H1 (cell line): ENCODE measurements at regions not wholly inside any gene's neighbourhood (a gene's known extent, or its start where the extent isn't known, plus 50 kb on each side); places are given as distances from the start of the nearest gene placed in this dataset.

ENCODE experiments used
- ASH2L ChIP-seq: fragments of 200-600, 300-600 bp; sonication (generic); IDR thresholded peaks from one replicate; pipeline ENCODE4 v1.7.1; 2017; ENCODE audit warnings: low read length
- CBX8 ChIP-seq: fragments of 300-800, 300-1000 bp; sonication (generic); IDR thresholded peaks from 2 replicates; pipeline ENCODE4 v1.7.1; 2016; ENCODE audit warnings: low read depth, low read length, borderline replicate concordance
- CHD7 ChIP-seq: fragments of 300-600 bp; sonication (generic); IDR thresholded peaks from 2 replicates; pipeline ENCODE4 v1.7.1; 2012; ENCODE audit warnings: low read length, moderate library complexity, mild to moderate bottlenecking, inconsistent platforms; ENCODE audit not compliant: insufficient replicate concordance
- E2F6 ChIP-seq: IDR thresholded peaks from 2 replicates; pipeline ENCODE4 v1.6.1; 2012; ENCODE audit warnings: inconsistent platforms
- GABPA ChIP-seq: IDR thresholded peaks from 2 replicates; pipeline ENCODE4 v1.6.1; 2011; ENCODE audit warnings: mild to moderate bottlenecking, low read length, moderate library complexity, borderline replicate concordance; ENCODE audit not compliant: insufficient read depth
- HDAC2 ChIP-seq, 2 experiments: fragments of 300-600 bp in 1 of 2; sonication (generic) in 1 of 2; IDR thresholded peaks; 2 replicates each; pipeline ENCODE4 v1.6.1; 2011 to 2012; ENCODE audit warnings: low read depth in 2 of 2, low read length in 2 of 2, mild to moderate bottlenecking in 2 of 2, moderate library complexity in 2 of 2, borderline replicate concordance in 1 of 2, inconsistent platforms in 1 of 2
- JUN ChIP-seq: IDR thresholded peaks from 2 replicates; pipeline ENCODE4 v1.6.1; 2011; ENCODE audit warnings: low read depth, mild to moderate bottlenecking, improper control_type of control experiment, low read length
- POLR2AphosphoS5 ChIP-seq: IDR thresholded peaks from 2 replicates; pipeline ENCODE4 v1.6.1; 2011; ENCODE audit warnings: low read depth, low read length
- SP1 ChIP-seq: IDR thresholded peaks from 2 replicates; pipeline ENCODE4 v1.6.1; 2011; ENCODE audit warnings: low read depth, low read length
- TAF7 ChIP-seq: optimal IDR thresholded peaks from 2 replicates; pipeline ENCODE3; 2011; ENCODE audit warnings: low read depth, mild to moderate bottlenecking, inconsistent platforms, low read length, moderate library complexity, borderline replicate concordance
- TCF12 ChIP-seq: IDR thresholded peaks from 2 replicates; pipeline ENCODE4 v1.6.1; 2011; ENCODE audit warnings: low read depth, mild to moderate bottlenecking, low read length
- YY1 ChIP-seq: IDR thresholded peaks from 2 replicates; pipeline ENCODE4 v1.6.1; 2011; ENCODE audit warnings: low read depth, mild to moderate bottlenecking, low read length

GRCh38 chr3:162641907-162642306 lies 1145.3 kb downstream of the OTOL1 start (continued):
- no peak for TF ChIP-seq CHD7
- no peak for TF ChIP-seq SP1
- no peak for TF ChIP-seq TCF12
- TF ChIP-seq JUN: no peak
- TF ChIP-seq HDAC2 (IDR thresholded peaks at IDR 0.05; ENCODE audit: borderline replicate concordance in 1 of 2, low read depth in 2 of 2, low read length in 2 of 2): no peak
- no peak for TF ChIP-seq TAF7
- TF ChIP-seq GABPA: no peak
- no peak for TF ChIP-seq ASH2L
- TF ChIP-seq CBX8: no peak
- no peak for TF ChIP-seq YY1
- TF ChIP-seq E2F6: no peak
- TF ChIP-seq POLR2AphosphoS5: no peak
